Panc1 (cell line): ENCODE measurements at regions not wholly inside any gene's neighbourhood (a gene's known extent, or its start where the extent isn't known, plus 50 kb on each side); places are given as distances from the start of the nearest gene placed in this dataset.

ENCODE experiments used
- ATAC-seq: fragments of 200-7000 bp; cut with Tn5 transposase; 2 replicates; pipeline ENCODE4 v1.9.1; 2020; ENCODE audit warnings: mild to moderate bottlenecking, moderate library complexity
- BruUV-seq: library from RNA; stranded (reverse); fragments of 400-500 nt; replicated peaks from 2 replicates; lab custom pipeline; 2021; lab: Mats Ljungman, UMichigan
- CTCF ChIA-PET: fragments of 300-600 bp; sonication (Branson Sonifier 250); formaldehyde crosslinking; loops from one replicate; lab custom pipeline; 2022; ENCODE audit warnings: antibody characterized with exemption; lab: Charles Lee
- POLR2A ChIA-PET: fragments of 300-600 bp; sonication (Branson Sonifier 250); formaldehyde crosslinking; loops from one replicate; lab custom pipeline; 2022; ENCODE audit warnings: antibody characterized with exemption; lab: Charles Lee
- DNase-seq: peaks from one replicate; pipeline ENCODE4 v3.0.0-alpha.2; 2010; ENCODE audit warnings: low read depth, low spot score
- H3K27ac ChIP-seq: 2 replicates; pipeline ENCODE4 v1.5.1; 2011; ENCODE audit warnings: mild to moderate bottlenecking, low read length, inconsistent platforms
- H3K27me3 ChIP-seq: fragments of 200-500 bp; sonication (Bioruptor generic); 2 replicates; pipeline ENCODE4 v1.6.0; 2014; ENCODE audit warnings: low read length, inconsistent platforms; ENCODE audit not compliant: control insufficient read depth, insufficient read depth
- H3K36me3 ChIP-seq: fragments of 200-500 bp; sonication (Bioruptor generic); 2 replicates; pipeline ENCODE4 v1.5.1; 2014; ENCODE audit warnings: inconsistent platforms, mild to moderate bottlenecking, low read length, moderate library complexity; ENCODE audit not compliant: control insufficient read depth, insufficient read depth
- H3K4me1 ChIP-seq: 2 replicates; pipeline ENCODE4 v1.5.1; 2011; ENCODE audit warnings: inconsistent platforms, mild to moderate bottlenecking, low read length, moderate library complexity; ENCODE audit not compliant: control insufficient read depth, insufficient read depth
- H3K4me3 ChIP-seq, 2 experiments: 2 replicates each; pipeline ENCODE4 v1.5.1; 2011 to 2012; ENCODE audit warnings: low read depth in 2 of 2, low read length in 2 of 2, mild to moderate bottlenecking in 2 of 2, inconsistent platforms in 1 of 2, moderate library complexity in 1 of 2
- H3K9me3 ChIP-seq: fragments of 200-500 bp; sonication (Bioruptor generic); 2 replicates; pipeline ENCODE4 v1.5.1; 2014; ENCODE audit warnings: low read depth, mild to moderate bottlenecking, inconsistent platforms, low read length, moderate library complexity; ENCODE audit not compliant: control insufficient read depth, insufficient read depth
- POLR2AphosphoS5 ChIP-seq: IDR thresholded peaks from 2 replicates; pipeline ENCODE4 v1.6.1; 2012; ENCODE audit warnings: mild to moderate bottlenecking, low read depth, low read length, moderate library complexity
- SIN3A ChIP-seq: IDR thresholded peaks from 2 replicates; pipeline ENCODE4 v1.6.1; 2012; ENCODE audit warnings: low read depth, mild to moderate bottlenecking, low read length, moderate library complexity, borderline replicate concordance; ENCODE audit not compliant: insufficient read depth
- TCF7L2 ChIP-seq: IDR thresholded peaks from 2 replicates; pipeline ENCODE4 v1.6.1; 2011; ENCODE audit warnings: mild to moderate bottlenecking, low read depth, low read length, inconsistent platforms
- in situ Hi-C: cut with HindIII; loops from 2 replicates; pipeline ENCODE4 v1.10.0; 2016; ENCODE audit warnings: low sequenced_read_pairs, low pct_unique_long_range_greater_than_20kb
- intact Hi-C: fragments of 100-400 bp; cut with micrococcal nuclease; formaldehyde crosslinking; loops from one replicate; pipeline ENCODE4 v1.10.0; 2022; ENCODE audit not compliant: unreplicated experiment
- TF ChIP-seq, protein P1 (sequence below): fragments of 450-650 bp; IDR thresholded peaks from 2 replicates; pipeline ENCODE4 v1.5.1; 2017; ENCODE audit warnings: mild to moderate bottlenecking
- TF ChIP-seq, protein P2 (sequence below), 2 experiments: IDR thresholded peaks; 2 replicates each; pipeline ENCODE4 v1.6.1; 2011 to 2012; ENCODE audit warnings: low read depth in 2 of 2, control low read depth in 1 of 2, low read length in 1 of 2, mild to moderate bottlenecking in 1 of 2, moderate library complexity in 1 of 2; ENCODE audit not compliant: insufficient read depth in 1 of 2

DNA sequence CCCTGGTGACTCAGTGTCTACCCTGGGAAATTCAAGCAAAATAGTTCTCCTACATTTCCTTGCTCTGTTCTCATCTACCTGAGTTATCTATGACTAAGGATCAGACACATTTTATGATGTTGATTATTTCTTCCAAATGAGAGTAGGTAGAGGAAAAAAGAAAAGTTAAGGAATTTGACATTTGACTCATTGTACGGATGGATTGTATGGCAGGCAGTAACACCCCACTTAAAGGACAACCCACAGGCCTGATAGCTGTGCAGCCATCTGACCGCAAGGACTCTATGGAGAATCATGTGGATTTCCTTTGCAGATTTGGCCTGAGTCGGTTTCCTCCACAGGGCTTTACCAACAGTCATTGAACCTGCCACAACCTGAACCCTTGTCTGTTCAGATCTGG lies 540.3 kb downstream of the BCL11B start:
- no peak for DNase-seq
- H3K4me1 ChIP-seq, result no peaks in the 10 kb centered on the region
- H3K36me3 ChIP-seq, result no peaks in the 10 kb centered on the region
- POLR2A ChIA-PET, result no interaction called here
- ATAC-seq, result no peak
- no peaks in the 10 kb centered on the region; the same call in 1 of the 2 replicates for H3K27me3 ChIP-seq
- no TSS peak for BruUV-seq
- H3K27ac ChIP-seq, result no peak overlapping the region
- in situ Hi-C loops (no loop called here), intact Hi-C loops (no loop called here)
- H3K9me3 ChIP-seq, result no peaks in the 10 kb centered on the region
- CTCF ChIA-PET, result no interaction called here
- H3K4me3 ChIP-seq, result no peak overlapping the region
- TF ChIP-seq POLR2AphosphoS5 (no peak), SIN3A (no peak), TCF7L2 (no peak)
- TF ChIP-seq, protein P1, sequence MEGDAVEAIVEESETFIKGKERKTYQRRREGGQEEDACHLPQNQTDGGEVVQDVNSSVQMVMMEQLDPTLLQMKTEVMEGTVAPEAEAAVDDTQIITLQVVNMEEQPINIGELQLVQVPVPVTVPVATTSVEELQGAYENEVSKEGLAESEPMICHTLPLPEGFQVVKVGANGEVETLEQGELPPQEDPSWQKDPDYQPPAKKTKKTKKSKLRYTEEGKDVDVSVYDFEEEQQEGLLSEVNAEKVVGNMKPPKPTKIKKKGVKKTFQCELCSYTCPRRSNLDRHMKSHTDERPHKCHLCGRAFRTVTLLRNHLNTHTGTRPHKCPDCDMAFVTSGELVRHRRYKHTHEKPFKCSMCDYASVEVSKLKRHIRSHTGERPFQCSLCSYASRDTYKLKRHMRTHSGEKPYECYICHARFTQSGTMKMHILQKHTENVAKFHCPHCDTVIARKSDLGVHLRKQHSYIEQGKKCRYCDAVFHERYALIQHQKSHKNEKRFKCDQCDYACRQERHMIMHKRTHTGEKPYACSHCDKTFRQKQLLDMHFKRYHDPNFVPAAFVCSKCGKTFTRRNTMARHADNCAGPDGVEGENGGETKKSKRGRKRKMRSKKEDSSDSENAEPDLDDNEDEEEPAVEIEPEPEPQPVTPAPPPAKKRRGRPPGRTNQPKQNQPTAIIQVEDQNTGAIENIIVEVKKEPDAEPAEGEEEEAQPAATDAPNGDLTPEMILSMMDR, result no peak
- TF ChIP-seq, protein P2, sequence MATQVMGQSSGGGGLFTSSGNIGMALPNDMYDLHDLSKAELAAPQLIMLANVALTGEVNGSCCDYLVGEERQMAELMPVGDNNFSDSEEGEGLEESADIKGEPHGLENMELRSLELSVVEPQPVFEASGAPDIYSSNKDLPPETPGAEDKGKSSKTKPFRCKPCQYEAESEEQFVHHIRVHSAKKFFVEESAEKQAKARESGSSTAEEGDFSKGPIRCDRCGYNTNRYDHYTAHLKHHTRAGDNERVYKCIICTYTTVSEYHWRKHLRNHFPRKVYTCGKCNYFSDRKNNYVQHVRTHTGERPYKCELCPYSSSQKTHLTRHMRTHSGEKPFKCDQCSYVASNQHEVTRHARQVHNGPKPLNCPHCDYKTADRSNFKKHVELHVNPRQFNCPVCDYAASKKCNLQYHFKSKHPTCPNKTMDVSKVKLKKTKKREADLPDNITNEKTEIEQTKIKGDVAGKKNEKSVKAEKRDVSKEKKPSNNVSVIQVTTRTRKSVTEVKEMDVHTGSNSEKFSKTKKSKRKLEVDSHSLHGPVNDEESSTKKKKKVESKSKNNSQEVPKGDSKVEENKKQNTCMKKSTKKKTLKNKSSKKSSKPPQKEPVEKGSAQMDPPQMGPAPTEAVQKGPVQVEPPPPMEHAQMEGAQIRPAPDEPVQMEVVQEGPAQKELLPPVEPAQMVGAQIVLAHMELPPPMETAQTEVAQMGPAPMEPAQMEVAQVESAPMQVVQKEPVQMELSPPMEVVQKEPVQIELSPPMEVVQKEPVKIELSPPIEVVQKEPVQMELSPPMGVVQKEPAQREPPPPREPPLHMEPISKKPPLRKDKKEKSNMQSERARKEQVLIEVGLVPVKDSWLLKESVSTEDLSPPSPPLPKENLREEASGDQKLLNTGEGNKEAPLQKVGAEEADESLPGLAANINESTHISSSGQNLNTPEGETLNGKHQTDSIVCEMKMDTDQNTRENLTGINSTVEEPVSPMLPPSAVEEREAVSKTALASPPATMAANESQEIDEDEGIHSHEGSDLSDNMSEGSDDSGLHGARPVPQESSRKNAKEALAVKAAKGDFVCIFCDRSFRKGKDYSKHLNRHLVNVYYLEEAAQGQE (IDR thresholded peaks at IDR 0.05; ENCODE audit: insufficient read depth in 1 of 2, low read depth in 2 of 2, low read length in 1 of 2), result no peak

DNA sequence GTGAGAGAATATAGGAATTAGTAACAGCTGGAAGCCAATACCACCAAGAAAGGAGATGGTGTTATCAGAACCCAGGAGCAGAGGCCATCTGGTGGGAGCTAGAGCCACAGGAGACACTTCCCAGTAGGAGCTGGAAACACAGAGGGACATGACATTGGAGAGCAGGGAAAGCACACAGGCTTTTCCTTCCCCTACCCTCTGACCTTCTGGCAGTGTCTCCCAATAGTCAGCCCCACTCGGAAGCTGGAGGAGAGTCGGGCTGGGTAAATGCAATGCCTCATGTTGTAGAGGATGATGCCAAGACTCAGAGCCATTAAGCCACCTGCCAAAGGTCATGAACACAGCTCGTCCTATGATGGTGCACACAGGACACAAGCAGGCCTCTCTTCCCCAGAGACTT lies 538.5 kb downstream of the BCL11B start:
- no peak for TF ChIP-seq POLR2AphosphoS5
- no TSS peak for BruUV-seq
- CTCF ChIA-PET, result no interaction called here
- H3K4me1 ChIP-seq, result no peaks in the 10 kb centered on the region
- H3K27ac ChIP-seq, result no peak overlapping the region
- no peaks in the 10 kb centered on the region; the same call in 1 of the 2 replicates for H3K27me3 ChIP-seq
- in situ Hi-C loops, result no loop called here
- intact Hi-C loops, result no loop called here
- no peaks in the 10 kb centered on the region for H3K9me3 ChIP-seq
- DNase-seq (no peak), ATAC-seq (no peak)
- POLR2A ChIA-PET, result no interaction called here
- H3K4me3 ChIP-seq, result no peak overlapping the region
- no peaks in the 10 kb centered on the region for H3K36me3 ChIP-seq

DNA sequence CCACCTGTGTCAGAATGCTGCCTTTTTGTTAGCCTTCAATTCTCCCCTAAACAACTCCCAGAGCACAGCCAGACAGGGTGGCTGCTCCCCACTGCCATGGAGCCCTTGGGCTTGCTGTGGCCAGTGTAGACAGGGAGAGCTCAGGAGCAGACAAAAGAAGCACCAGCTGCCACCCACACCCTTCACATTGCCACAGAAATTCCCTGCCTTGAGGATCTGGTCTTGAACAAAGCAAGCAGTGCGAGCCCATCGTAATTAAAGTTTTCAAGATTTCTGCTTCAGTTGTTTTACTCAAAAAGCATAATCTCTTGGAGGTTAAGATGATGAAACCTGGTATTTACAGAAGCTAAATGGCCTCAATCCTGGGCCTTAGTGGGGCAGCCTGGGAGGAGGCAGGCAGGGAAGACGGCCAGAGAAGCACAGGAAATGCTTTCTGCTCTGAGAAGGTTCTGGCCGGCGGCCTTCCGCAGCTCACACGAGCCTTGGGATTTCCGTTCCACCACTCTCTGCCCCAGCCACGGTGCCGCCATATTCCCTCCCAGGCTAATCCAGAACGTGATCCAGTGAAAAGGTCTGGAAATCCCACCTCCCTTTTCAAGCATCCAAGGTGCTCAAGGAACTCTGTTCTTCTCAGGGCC lies 535.2 kb downstream of the BCL11B start:
- in situ Hi-C loops, result no loop called here
- ATAC-seq, result no peak
- ChIA-PET POLR2A (no interaction called here), CTCF (no interaction called here)
- Histone ChIP-seq H3K27ac (no peak overlapping the region), H3K4me3 (no peak overlapping the region), H3K36me3 (no peaks in the 10 kb centered on the region), H3K9me3 (no peaks in the 10 kb centered on the region), H3K4me1 (no peaks in the 10 kb centered on the region), H3K27me3 (no peaks in the 10 kb centered on the region; the same call in 1 of the 2 replicates)
- DNase-seq, result no peak
- TF ChIP-seq TCF7L2 (no peak), SIN3A (no peak), POLR2AphosphoS5 (no peak)
- TF ChIP-seq, protein P2 (IDR thresholded peaks at IDR 0.05; ENCODE audit: insufficient read depth in 1 of 2, low read depth in 2 of 2, low read length in 1 of 2), result no peak
- TF ChIP-seq, protein P1, result no peak
- intact Hi-C loops, result no loop called here
- no TSS peak for BruUV-seq
